ENCODE measurements at regions not wholly inside any gene's neighbourhood (a gene's known extent, or its start where the extent isn't known, plus 50 kb on each side); places are given as distances from the start of the nearest gene placed in this dataset.

GRCh38 chr16:51989637-51990230 is 557.2 kb downstream of the TOX3 start:
- Histone ChIP-seq H3K9ac (ENCODE audit: low read length in 3 of 3) (no peak overlapping the region), H3K9me3 (ENCODE audit: control insufficient read depth in 2 of 3, insufficient read depth in 1 of 3, low read length in 3 of 3) (no peaks in the 10 kb centered on the region), H3K36me3 (ENCODE audit: control insufficient read depth in 2 of 3, insufficient read depth in 3 of 3, low read length in 3 of 3) (no peaks in the 10 kb centered on the region), H3K4me1 (ENCODE audit: control insufficient read depth in 2 of 3, insufficient read depth in 2 of 3, low read depth in 1 of 3, low read length in 3 of 3) (no peaks in the 10 kb centered on the region), H3K27ac (ENCODE audit: low read depth in 2 of 2, low read length in 2 of 2) (no peak overlapping the region), H3K27me3 (ENCODE audit: control insufficient read depth, insufficient read depth, low read length) (no peaks in the 10 kb centered on the region), H3K4me3 (ENCODE audit: low read length in 3 of 3) (no peak overlapping the region)
- TF ChIP-seq, protein P1, sequence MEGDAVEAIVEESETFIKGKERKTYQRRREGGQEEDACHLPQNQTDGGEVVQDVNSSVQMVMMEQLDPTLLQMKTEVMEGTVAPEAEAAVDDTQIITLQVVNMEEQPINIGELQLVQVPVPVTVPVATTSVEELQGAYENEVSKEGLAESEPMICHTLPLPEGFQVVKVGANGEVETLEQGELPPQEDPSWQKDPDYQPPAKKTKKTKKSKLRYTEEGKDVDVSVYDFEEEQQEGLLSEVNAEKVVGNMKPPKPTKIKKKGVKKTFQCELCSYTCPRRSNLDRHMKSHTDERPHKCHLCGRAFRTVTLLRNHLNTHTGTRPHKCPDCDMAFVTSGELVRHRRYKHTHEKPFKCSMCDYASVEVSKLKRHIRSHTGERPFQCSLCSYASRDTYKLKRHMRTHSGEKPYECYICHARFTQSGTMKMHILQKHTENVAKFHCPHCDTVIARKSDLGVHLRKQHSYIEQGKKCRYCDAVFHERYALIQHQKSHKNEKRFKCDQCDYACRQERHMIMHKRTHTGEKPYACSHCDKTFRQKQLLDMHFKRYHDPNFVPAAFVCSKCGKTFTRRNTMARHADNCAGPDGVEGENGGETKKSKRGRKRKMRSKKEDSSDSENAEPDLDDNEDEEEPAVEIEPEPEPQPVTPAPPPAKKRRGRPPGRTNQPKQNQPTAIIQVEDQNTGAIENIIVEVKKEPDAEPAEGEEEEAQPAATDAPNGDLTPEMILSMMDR (IDR thresholded peaks at IDR 0.05; ENCODE audit: borderline replicate concordance, extremely low read depth, insufficient read depth), result no peak
- no peak for DNase-seq
- intact Hi-C loops (cut with DNase I), result no loop called here
- no peak for FAIRE-seq

GRCh38 chr16:51988977-51989376 is 558.0 kb downstream of the TOX3 start:
- DNase-seq, result no peak
- Histone ChIP-seq H3K9ac (ENCODE audit: low read length in 3 of 3) (no peak overlapping the region), H3K4me3 (ENCODE audit: low read length in 3 of 3) (no peak overlapping the region), H3K27ac (ENCODE audit: low read depth in 2 of 2, low read length in 2 of 2) (no peak overlapping the region), H3K36me3 (ENCODE audit: control insufficient read depth in 2 of 3, insufficient read depth in 3 of 3, low read length in 3 of 3) (no peaks in the 10 kb centered on the region), H3K4me1 (ENCODE audit: control insufficient read depth in 2 of 3, insufficient read depth in 2 of 3, low read depth in 1 of 3, low read length in 3 of 3) (no peaks in the 10 kb centered on the region), H3K9me3 (ENCODE audit: control insufficient read depth in 2 of 3, insufficient read depth in 1 of 3, low read length in 3 of 3) (no peaks in the 10 kb centered on the region), H3K27me3 (ENCODE audit: control insufficient read depth, insufficient read depth, low read length) (no peaks in the 10 kb centered on the region)
- no peak for FAIRE-seq
- TF ChIP-seq, protein P1 (IDR thresholded peaks at IDR 0.05; ENCODE audit: borderline replicate concordance, extremely low read depth, insufficient read depth), result no peak
- intact Hi-C loops (cut with DNase I), result no loop called here

DNA sequence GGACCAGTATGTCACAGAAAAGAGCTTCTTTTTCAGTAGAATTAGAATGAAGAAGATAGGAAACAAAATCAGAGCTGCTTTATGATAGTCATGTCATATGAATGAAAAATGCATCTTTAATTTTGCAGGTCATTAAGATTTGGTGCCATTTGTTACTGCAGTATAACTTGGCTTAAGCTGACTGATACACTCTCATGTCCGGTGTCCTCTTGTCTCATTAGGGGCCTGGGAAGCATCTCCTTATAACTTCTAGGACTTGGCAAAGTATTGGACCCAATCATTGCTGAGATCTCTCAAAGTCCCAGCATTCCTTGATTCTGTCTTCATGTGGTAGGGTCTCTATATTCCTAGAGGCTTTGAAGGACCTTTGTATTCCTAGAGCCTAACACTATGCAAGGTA is 559.4 kb downstream of the TOX3 start:
- no peaks in the 10 kb centered on the region for H3K36me3 ChIP-seq (ENCODE audit: control insufficient read depth in 2 of 3, insufficient read depth in 3 of 3, low read length in 3 of 3)
- H3K27ac ChIP-seq (ENCODE audit: low read depth in 2 of 2, low read length in 2 of 2), result no peak overlapping the region
- H3K4me1 ChIP-seq (ENCODE audit: control insufficient read depth in 2 of 3, insufficient read depth in 2 of 3, low read depth in 1 of 3, low read length in 3 of 3), result no peaks in the 10 kb centered on the region
- no peak for DNase-seq
- FAIRE-seq, result no peak
- TF ChIP-seq, protein P1 (IDR thresholded peaks at IDR 0.05; ENCODE audit: borderline replicate concordance, extremely low read depth, insufficient read depth), result no peak
- no peak overlapping the region for H3K9ac ChIP-seq (ENCODE audit: low read length in 3 of 3)
- intact Hi-C loops (cut with DNase I), result no loop called here
- H3K9me3 ChIP-seq (ENCODE audit: control insufficient read depth in 2 of 3, insufficient read depth in 1 of 3, low read length in 3 of 3), result no peaks in the 10 kb centered on the region
- no peak overlapping the region for H3K4me3 ChIP-seq (ENCODE audit: low read length in 3 of 3)
- no peaks in the 10 kb centered on the region for H3K27me3 ChIP-seq (ENCODE audit: control insufficient read depth, insufficient read depth, low read length)

GRCh38 chr16:51986717-51987116 is 560.2 kb downstream of the TOX3 start:
- H3K9me3 ChIP-seq (ENCODE audit: control insufficient read depth in 2 of 3, insufficient read depth in 1 of 3, low read length in 3 of 3), result no peaks in the 10 kb centered on the region
- H3K27ac ChIP-seq (ENCODE audit: low read depth in 2 of 2, low read length in 2 of 2), result no peak overlapping the region
- DNase-seq, result no peak
- H3K9ac ChIP-seq (ENCODE audit: low read length in 3 of 3), result no peak overlapping the region
- H3K4me1 ChIP-seq (ENCODE audit: control insufficient read depth in 2 of 3, insufficient read depth in 2 of 3, low read depth in 1 of 3, low read length in 3 of 3), result no peaks in the 10 kb centered on the region
- TF ChIP-seq, protein P1 (IDR thresholded peaks at IDR 0.05; ENCODE audit: borderline replicate concordance, extremely low read depth, insufficient read depth), result no peak
- no peak for FAIRE-seq
- intact Hi-C loops (cut with DNase I), result no loop called here
- H3K27me3 ChIP-seq (ENCODE audit: control insufficient read depth, insufficient read depth, low read length), result no peaks in the 10 kb centered on the region
- H3K4me3 ChIP-seq (ENCODE audit: low read length in 3 of 3), result no peak overlapping the region
- no peaks in the 10 kb centered on the region for H3K36me3 ChIP-seq (ENCODE audit: control insufficient read depth in 2 of 3, insufficient read depth in 3 of 3, low read length in 3 of 3)
